NCI-H2227 (cell line): ENCODE measurements at regions not wholly inside any gene's neighbourhood (a gene's known extent, or its start where the extent isn't known, plus 50 kb on each side); places are given as distances from the start of the nearest gene placed in this dataset.

Experiments
- DNase-seq: peaks from one replicate; lab custom pipeline; 2025; ENCODE audit not compliant: unreplicated experiment; lab: John Stamatoyannopoulos, UW

- no peak for DNase-seq
These were observed 77.7 kb upstream of the JUN start for GRCh38 chr1:58861506-58861905.

- peak; percentile 72 for DNase-seq
These were observed 79.0 kb upstream of the JUN start for GRCh38 chr1:58862728-58863385.

- DNase-seq, result no peak
These were observed 80.8 kb upstream of the JUN start for GRCh38 chr1:58864654-58865053.

- DNase-seq, result no peak
These were observed 82.7 kb upstream of the JUN start for GRCh38 chr1:58866578-58866977.

GRCh38 chr1:58869638-58870297, 85.9 kb upstream of the JUN start:
- no peak for DNase-seq

GRCh38 chr1:58870298-58870676, 86.4 kb upstream of the JUN start:
- no peak for DNase-seq

- no peak for DNase-seq
These were observed 90.5 kb upstream of the JUN start for GRCh38 chr1:58874342-58874741.

- no peak for DNase-seq
These were observed 91.2 kb upstream of the JUN start for GRCh38 chr1:58874757-58875755.

- DNase-seq, result no peak
These were observed 95.6 kb upstream of the JUN start for GRCh38 chr1:58879464-58879863.

GRCh38 chr1:58880592-58880991, 96.7 kb upstream of the JUN start:
- no peak for DNase-seq

GRCh38 chr1:58881471-58881994, 97.7 kb upstream of the JUN start:
- no peak for DNase-seq

- DNase-seq, result no peak
These were observed 98.6 kb upstream of the JUN start for GRCh38 chr1:58882322-58882948.

- no peak for DNase-seq
These were observed 99.4 kb upstream of the JUN start for GRCh38 chr1:58883037-58883887.

- no peak for DNase-seq
These were observed 100.1 kb upstream of the JUN start for GRCh38 chr1:58883888-58884482.

- DNase-seq, result no peak
These were observed 101.1 kb upstream of the JUN start for GRCh38 chr1:58884706-58885661.

- no peak for DNase-seq
These were observed 102.2 kb upstream of the JUN start for GRCh38 chr1:58885998-58886397.

GRCh38 chr1:58886611-58887010, 102.8 kb upstream of the JUN start:
- no peak for DNase-seq

GRCh38 chr1:58887059-58887458, 103.2 kb upstream of the JUN start:
- no peak for DNase-seq

GRCh38 chr1:58888833-58889232, 105.0 kb upstream of the JUN start:
- DNase-seq, result no peak
